GM12878 (cell line): ENCODE measurements at regions not wholly inside any gene's neighbourhood (a gene's known extent, or its start where the extent isn't known, plus 50 kb on each side); places are given as distances from the start of the nearest gene placed in this dataset.
A peak's percentile ranks its signal among the peaks of the same experiment; 100 is the strongest.

Experiments
- ATAC-seq: fragments of 200-7000 bp; cut with Tn5 transposase; 3 replicates; pipeline ENCODE4 v1.9.1; 2020; ENCODE audit warnings: mild to moderate bottlenecking, moderate library complexity
- BruUV-seq: library from RNA; stranded (reverse); fragments of 400-500 nt; replicated peaks from 2 replicates; lab custom pipeline; 2021; lab: Mats Ljungman, UMichigan
- CTCF ChIA-PET: fragments of 300-600 bp; sonication (Branson Sonifier 250); formaldehyde crosslinking; extraction: SDS; loops from one replicate; lab custom pipeline; 2021; ENCODE audit warnings: inconsistent platforms; lab: Yijun Ruan, JAX
- POLR2A ChIA-PET: fragments of 350-600 bp; formaldehyde crosslinking; extraction: SDS; loops from one replicate; lab custom pipeline; 2021; ENCODE audit warnings: inconsistent platforms; lab: Charles Lee
- RAD21 ChIA-PET: fragments of 300-600 bp; sonication (Branson Sonifier 250); formaldehyde crosslinking; loops from one replicate; lab custom pipeline; 2023; ENCODE audit warnings: antibody characterized with exemption; ENCODE audit not compliant: unreplicated experiment; lab: Charles Lee
- SMC1A ChIA-PET: fragments of 300-600 bp; sonication (Branson Sonifier 250); formaldehyde crosslinking; loops from one replicate; lab custom pipeline; 2023; ENCODE audit not compliant: unreplicated experiment, uncharacterized antibody; lab: Charles Lee
- DNase-seq: peaks from one replicate; pipeline ENCODE4 v3.0.0-alpha.2; 2011; ENCODE audit warnings: low read depth, low spot score
- FAIRE-seq: peaks from 3 replicates; lab custom pipeline; 2011; peaks lifted over from hg19 to GRCh38; lab: Jason Lieb, UNC
- H2AFZ ChIP-seq: 2 replicates; pipeline ENCODE4 v1.6.0; 2011; ENCODE audit warnings: low read depth, low read length, control low read depth; ENCODE audit not compliant: control insufficient read depth
- H3K27ac ChIP-seq: 2 replicates; pipeline ENCODE4 v1.5.1; 2011; ENCODE audit warnings: control low read depth; ENCODE audit not compliant: control insufficient read depth, insufficient read depth
- H3K27me3 ChIP-seq, 2 experiments: replicated peaks in 1 of 2; 2 replicates each; pipeline versions ENCODE4 v1.6.0 to v1.6.1; 2011; ENCODE audit warnings: low read length in 1 of 2; ENCODE audit not compliant: control insufficient read depth in 2 of 2, insufficient read depth in 2 of 2
- H3K36me3 ChIP-seq, 2 experiments: 2 replicates each; pipeline ENCODE4 v1.5.1; 2011; ENCODE audit warnings: low read length in 1 of 2; ENCODE audit not compliant: control insufficient read depth in 2 of 2, insufficient read depth in 2 of 2
- H3K4me1 ChIP-seq: 2 replicates; pipeline ENCODE4 v1.6.1; 2011; ENCODE audit warnings: mild to moderate bottlenecking, low read length, moderate library complexity, mixed read lengths; ENCODE audit not compliant: control insufficient read depth, insufficient read depth
- H3K4me2 ChIP-seq: 2 replicates; pipeline ENCODE4 v1.6.0; 2011; ENCODE audit warnings: control low read depth; ENCODE audit not compliant: control insufficient read depth, insufficient read depth
- H3K4me3 ChIP-seq: fragments of 200-600 bp; sonication (generic); 2 replicates; pipeline ENCODE4 v1.5.1; 2016
- H3K79me2 ChIP-seq: 2 replicates; pipeline ENCODE4 v1.6.0; 2011; ENCODE audit warnings: low read length; ENCODE audit not compliant: control insufficient read depth, insufficient read depth
- H3K9ac ChIP-seq: 2 replicates; pipeline ENCODE4 v1.8.0; 2011; ENCODE audit warnings: low read length, control low read depth, mixed read lengths; ENCODE audit not compliant: control insufficient read depth, insufficient read depth
- H3K9me3 ChIP-seq: replicated peaks from 3 replicates; pipeline ENCODE4 v1.5.1; 2011; ENCODE audit warnings: mild to moderate bottlenecking, low read length; ENCODE audit not compliant: control insufficient read depth, insufficient read depth
- H4K20me1 ChIP-seq: 2 replicates; pipeline ENCODE4 v1.6.0; 2011; ENCODE audit not compliant: control insufficient read depth, insufficient read depth
- CBX5 ChIP-seq: sonication (generic); IDR thresholded peaks from 2 replicates; pipeline ENCODE4 v1.6.1; 2016; ENCODE audit warnings: low read depth, moderate library complexity, mild to moderate bottlenecking, inconsistent platforms
- GATAD2B ChIP-seq: fragments of 450-650 bp; conservative IDR thresholded peaks from 2 replicates; pipeline ENCODE4 v1.6.1; 2017; ENCODE audit warnings: low read depth, mild to moderate bottlenecking, moderate library complexity
- RAD51 ChIP-seq: fragments of 450-650 bp; IDR thresholded peaks from 2 replicates; pipeline ENCODE4 v1.6.1; 2016; ENCODE audit warnings: moderate library complexity, mild to moderate bottlenecking, inconsistent platforms
- RUNX3 ChIP-seq: IDR thresholded peaks from 2 replicates; pipeline ENCODE4 v1.6.1; 2012; ENCODE audit warnings: low read length, inconsistent platforms
- SMAD1 ChIP-seq: fragments of 450-650 bp; IDR thresholded peaks from 2 replicates; pipeline ENCODE4 v1.6.1; 2018; ENCODE audit warnings: mild to moderate bottlenecking, low read depth; ENCODE audit not compliant: partially characterized antibody
- SP1 ChIP-seq: IDR thresholded peaks from one replicate; pipeline ENCODE4 v1.6.1; 2011; ENCODE audit warnings: low read depth, low read length
- SUZ12 ChIP-seq: fragments of 200-600 bp; sonication (generic); IDR thresholded peaks from one replicate; pipeline ENCODE4 v1.6.1; 2018; ENCODE audit warnings: antibody characterized with exemption, mild to moderate bottlenecking; ENCODE audit not compliant: unreplicated experiment
- ZSCAN29 ChIP-seq: fragments of 450-650 bp; IDR thresholded peaks from 2 replicates; pipeline ENCODE4 v1.6.1; 2017; ENCODE audit warnings: mild to moderate bottlenecking, moderate library complexity
- ZZZ3 ChIP-seq: IDR thresholded peaks from 2 replicates; pipeline ENCODE4 v1.6.1; 2011; ENCODE audit warnings: low read depth; ENCODE audit not compliant: control insufficient read depth, insufficient read length
- WGBS: methylation state at CpG from one replicate; pipeline ENCODE4 v1.1.6; 2016; ENCODE audit warnings: low lambda C conversion rate; ENCODE audit not compliant: insufficient replicate concordance, insufficient coverage; ENCODE audit errors: missing lambda C conversion rate; 5-methylcytosine and 5-hydroxymethylcytosine counted together
- in situ Hi-C: fragments of 300-500 bp; cut with MboI; formaldehyde crosslinking; loops from 9 replicates; pipeline ENCODE4 v1.14.3; 2018; ENCODE audit warnings: mixed read lengths
- intact Hi-C: fragments of 100-400 bp; cut with micrococcal nuclease; formaldehyde crosslinking; loops from one replicate; pipeline ENCODE4 v1.14.2; 2022; ENCODE audit not compliant: unreplicated experiment
- TF ChIP-seq, protein P1 (sequence below): IDR thresholded peaks from 2 replicates; pipeline ENCODE4 v1.6.1; 2012; ENCODE audit warnings: low read depth, low read length, improper control_type of control experiment

DNA sequence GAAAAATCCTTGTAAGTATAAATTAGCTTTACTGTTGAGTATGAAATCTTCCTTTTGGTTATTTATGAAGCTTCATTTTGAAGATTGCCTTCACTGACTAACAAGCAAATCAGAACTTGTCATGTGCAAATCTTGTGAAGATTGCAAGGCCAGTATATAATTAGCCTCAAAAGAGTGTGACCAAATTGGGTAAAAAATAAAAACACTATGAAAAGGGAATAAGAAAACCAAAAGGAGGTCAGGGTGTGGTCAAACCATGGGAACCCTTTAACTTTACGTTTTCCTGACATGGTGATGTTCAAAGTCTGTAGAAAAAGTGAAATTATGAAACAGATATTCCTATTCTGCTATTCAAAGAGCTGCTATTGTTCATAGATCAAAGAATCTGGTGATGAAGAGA, 230.3 kb downstream of the BCAT1 start:
- RAD21 ChIA-PET: no interaction called here
- FAIRE-seq (no peak), ATAC-seq (no peak), DNase-seq (no peak)
- Histone ChIP-seq H3K27ac (no peak overlapping the region), H3K27me3 (no peaks in the 10 kb centered on the region), H2AFZ (no peak overlapping the region), H3K4me1 (peaks cover 11% of the 10 kb centered on the region), H4K20me1 (no peaks in the 10 kb centered on the region), H3K9me3 (peaks cover 3% of the 10 kb centered on the region; the same call in 2 of the 3 replicates), H3K36me3 (no peaks in the 10 kb centered on the region), H3K9ac (no peak overlapping the region), H3K4me2 (no peak overlapping the region), H3K4me3 (no peak overlapping the region), H3K79me2 (no peaks in the 10 kb centered on the region)
- intact Hi-C loops (loop anchor here (5.0 kb wide), 1 partner anchor 611 kb away; no protein-coding TSS in a partner anchor), in situ Hi-C loops (no loop called here)
- whole genome bisulfite sequencing: 3% methylated on average over 1 of the region's 1 CpG
- CTCF ChIA-PET: interaction anchor here (0.6 kb wide), 1 partner anchor 388 kb away, joined by 5 read pairs; no protein-coding TSS in a partner anchor
- TF ChIP-seq RUNX3: peak; percentile 45; the same call in 1 of the 2 replicates
- no peak for TF ChIP-seq GATAD2B
- SMC1A ChIA-PET: interaction anchor here (0.8 to 1.6 kb wide), 2 partner anchors 18 to 19 kb away, joined by 3 to 4 read pairs; no protein-coding TSS in a partner anchor
- no TSS peak for BruUV-seq
- POLR2A ChIA-PET: no interaction called here

DNA sequence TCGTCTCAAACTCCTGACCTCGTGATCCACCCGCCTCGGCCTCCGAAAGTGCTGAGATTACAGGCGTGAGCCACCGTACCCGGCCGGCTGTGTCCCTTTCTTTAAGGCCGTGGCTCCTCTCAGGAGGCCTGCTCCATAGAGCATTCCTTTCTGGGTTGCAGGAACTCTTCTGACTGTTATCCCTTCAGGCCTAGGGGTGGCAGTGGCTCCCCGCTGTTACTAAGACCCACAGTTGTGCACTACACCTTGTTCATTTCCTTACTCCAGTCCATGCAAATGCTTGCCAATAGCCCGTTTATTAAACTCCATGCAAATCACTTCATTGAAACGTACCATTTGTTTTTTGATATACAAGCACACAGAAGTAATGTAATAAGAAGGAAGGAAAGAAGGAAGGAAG, 234.7 kb downstream of the BCAT1 start:
- in situ Hi-C loops: no loop called here
- H2AFZ ChIP-seq: no peak overlapping the region
- no peak overlapping the region for H3K4me2 ChIP-seq
- no peak overlapping the region for H3K27ac ChIP-seq
- RAD21 ChIA-PET: no interaction called here
- H3K4me1 ChIP-seq: peaks cover 6% of the 10 kb centered on the region; the same call in 1 of the 2 replicates
- no peaks in the 10 kb centered on the region for H3K36me3 ChIP-seq
- H3K9me3 ChIP-seq: no peaks in the 10 kb centered on the region
- DNase-seq (no peak), FAIRE-seq (no peak), ATAC-seq (no peak)
- intact Hi-C loops: no loop called here
- H3K4me3 ChIP-seq: no peak overlapping the region
- POLR2A ChIA-PET: interaction anchor here (0.7 kb wide), 1 partner anchor 19 kb away, joined by 6 read pairs; no protein-coding TSS in a partner anchor
- no peaks in the 10 kb centered on the region for H3K27me3 ChIP-seq
- TF ChIP-seq ZZZ3 (no peak), SMAD1 (no peak), SUZ12 (no peak), GATAD2B (no peak), RAD51 (no peak), ZSCAN29 (no peak), CBX5 (no peak), SP1 (no peak)
- TF ChIP-seq, protein P1, sequence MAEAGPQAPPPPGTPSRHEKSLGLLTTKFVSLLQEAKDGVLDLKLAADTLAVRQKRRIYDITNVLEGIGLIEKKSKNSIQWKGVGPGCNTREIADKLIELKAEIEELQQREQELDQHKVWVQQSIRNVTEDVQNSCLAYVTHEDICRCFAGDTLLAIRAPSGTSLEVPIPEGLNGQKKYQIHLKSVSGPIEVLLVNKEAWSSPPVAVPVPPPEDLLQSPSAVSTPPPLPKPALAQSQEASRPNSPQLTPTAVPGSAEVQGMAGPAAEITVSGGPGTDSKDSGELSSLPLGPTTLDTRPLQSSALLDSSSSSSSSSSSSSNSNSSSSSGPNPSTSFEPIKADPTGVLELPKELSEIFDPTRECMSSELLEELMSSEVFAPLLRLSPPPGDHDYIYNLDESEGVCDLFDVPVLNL: no peak
- TF ChIP-seq, all 136 proteins: peak for 0
- ChIA-PET SMC1A (no interaction called here), CTCF (no interaction called here)
- Histone ChIP-seq H3K9ac (no peak overlapping the region), H4K20me1 (no peaks in the 10 kb centered on the region), H3K79me2 (no peaks in the 10 kb centered on the region)
- BruUV-seq: no TSS peak
- 72% methylated on average over 13 of the region's 13 CpGs for WGBS
